Activated CD8-positive, alpha-beta memory T cell treated with anti-CD3 and anti-CD28 coated beads for 48 hours (primary cell): ENCODE measurements at regions not wholly inside any gene's neighbourhood (a gene's known extent, or its start where the extent isn't known, plus 50 kb on each side); places are given as distances from the start of the nearest gene placed in this dataset.

ENCODE experiments used
- DNase-seq, 3 experiments: peaks; one replicate each; pipeline ENCODE4 v3.0.0-alpha.2; 2020; ENCODE audit warnings: low read depth in 2 of 3, low spot score in 2 of 3

GRCh38 chr20:57810511-57811373 is 100.9 kb upstream of the PMEPA1 start:
- DNase-seq, result no peak

DNA sequence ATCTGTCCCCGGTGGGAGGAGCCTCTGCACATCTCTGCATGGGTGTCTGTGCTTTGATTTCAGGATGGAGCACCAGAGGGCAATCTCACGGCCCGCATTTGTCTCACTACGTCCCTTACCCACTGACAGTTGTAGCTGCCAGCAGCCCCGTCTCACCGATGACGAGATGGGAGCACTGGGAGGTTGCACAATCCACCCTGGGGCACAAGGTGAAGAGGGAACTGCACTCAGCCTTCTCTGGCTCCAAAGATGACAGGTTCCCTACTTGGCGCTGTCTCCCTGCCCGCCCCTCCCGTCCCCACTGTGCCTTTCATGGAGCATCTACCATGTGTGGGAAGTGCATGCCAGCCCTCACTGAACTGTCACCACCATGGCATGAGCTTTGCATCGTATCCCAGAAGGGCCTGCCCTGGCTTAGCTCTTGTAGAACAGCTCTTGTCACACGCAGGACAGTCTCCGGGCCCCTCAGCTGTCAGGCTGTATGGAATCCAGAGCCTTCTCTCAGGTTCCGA is 99.9 kb upstream of the PMEPA1 start:
- DNase-seq, result no peak

- no peak for DNase-seq
Measured at GRCh38 chr20:57809149-57809548, 99.3 kb upstream of the PMEPA1 start.

DNA sequence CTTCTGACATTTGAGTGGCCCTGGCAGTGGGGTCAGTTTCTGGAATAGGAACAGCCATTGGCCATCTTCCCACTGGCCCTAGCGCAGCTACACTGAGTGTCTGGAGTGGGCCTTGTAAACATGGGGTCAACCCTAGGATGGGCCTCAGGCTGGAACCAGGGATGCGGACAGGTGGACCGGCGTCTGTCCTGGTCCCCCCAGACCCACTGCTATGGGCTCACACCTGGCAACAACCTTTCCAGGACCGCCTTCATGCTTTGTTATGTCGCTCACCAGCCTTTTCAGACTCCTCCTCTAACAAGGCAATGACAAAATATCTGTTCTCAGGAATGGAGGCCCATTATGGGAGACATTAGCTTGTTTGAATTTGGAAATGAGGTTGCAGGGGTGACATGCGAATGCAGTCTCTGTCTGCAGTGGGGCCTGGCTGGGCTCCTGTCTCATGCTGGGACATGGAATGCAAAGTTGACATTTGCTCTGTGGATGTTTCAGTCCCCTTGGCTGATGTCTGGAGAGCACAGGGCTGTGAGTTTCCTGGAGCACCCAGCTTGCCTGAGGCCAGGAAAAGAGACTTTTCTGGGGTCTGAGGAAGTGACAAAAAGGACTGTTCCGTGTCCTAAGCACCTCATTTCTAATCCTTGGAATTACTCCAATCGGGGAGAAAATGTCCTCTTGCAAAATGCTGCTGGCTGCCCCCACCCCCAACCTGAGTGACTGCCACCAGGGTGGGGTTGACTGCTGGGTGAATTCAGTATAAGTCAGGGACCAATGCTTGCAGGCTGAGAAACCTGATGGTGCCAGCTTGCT is 98.7 kb upstream of the PMEPA1 start:
- no peak for DNase-seq

DNA sequence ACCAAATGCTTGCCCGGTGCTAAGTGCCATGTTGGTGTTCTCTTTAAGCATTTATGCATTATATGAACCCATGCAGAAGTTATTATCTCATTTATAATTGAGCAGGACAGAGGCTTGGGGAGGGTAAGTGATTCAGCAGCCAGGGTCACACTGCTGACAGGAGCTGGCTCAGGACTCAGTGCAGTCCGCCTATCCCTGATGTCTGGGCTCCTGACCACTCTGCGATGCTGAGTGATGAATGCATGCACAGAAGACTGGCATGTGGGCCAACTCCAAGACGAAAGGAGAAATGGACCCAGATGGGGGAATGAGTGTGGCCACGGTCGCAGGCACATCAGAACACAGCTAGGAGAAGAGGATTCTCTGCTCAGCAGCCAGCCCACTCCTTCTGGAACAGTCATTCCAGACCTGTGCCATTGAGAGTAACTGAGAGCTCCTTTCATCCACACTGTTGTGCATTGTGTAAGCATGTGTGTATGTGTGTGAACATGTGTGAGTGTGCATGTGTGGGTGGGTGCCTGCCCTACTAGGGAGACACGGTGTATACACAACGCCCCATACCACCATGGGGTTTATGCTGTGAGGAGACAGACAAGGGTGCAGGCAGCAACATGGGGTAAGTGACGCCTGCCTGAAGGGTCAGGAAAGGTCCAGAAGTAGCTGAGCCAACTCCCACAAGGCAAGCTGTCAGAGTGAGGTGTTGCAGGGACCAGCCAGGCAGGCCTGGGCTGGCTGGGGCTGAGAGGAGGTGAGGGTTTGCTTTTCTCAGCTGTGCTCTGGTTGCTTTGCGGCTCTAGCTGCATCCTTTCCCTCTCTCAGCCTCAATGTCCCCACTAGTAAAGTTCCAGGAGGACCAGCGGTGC is 97.8 kb upstream of the PMEPA1 start:
- no peak for DNase-seq

DNA sequence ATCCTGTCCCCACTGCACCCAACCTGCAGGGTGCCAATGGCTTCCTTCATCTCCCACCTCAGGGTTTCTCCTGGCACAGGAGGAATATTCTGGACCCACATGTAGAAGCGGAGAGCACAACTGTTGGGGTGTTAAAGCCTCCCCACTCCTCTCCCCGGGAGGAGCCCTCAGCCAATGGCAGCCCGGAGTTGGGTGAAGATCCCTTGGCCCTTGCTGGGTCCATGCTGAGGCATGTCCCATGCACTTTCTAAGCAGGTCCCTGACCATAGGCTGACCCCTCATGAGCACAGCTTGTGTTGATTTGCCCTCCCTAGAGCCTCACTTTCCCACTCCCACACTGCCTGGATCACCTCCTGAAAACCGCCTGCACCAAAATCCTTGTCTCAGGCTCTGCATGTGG is 97.2 kb upstream of the PMEPA1 start:
- DNase-seq, result no peak

DNA sequence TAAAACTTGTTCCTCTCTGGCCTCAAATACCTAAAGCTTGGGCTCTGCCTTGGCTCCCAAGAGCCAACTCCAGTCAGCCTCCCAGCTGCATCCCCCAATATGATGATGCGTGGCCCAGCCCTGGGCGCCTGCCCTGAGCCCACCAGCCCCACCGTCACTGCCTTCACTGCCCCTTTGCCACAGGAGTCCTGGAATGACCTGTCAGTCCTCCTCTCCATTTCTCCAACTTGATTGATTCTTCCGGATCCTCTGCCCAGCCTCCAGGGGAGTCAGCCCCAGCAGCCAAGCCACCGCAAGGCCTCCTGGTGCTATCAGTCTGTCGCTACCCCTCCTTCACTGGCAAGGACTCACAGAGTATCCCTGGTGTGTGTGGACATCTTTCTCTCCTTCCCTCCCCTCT is 96.7 kb upstream of the PMEPA1 start:
- no peak for DNase-seq

DNA sequence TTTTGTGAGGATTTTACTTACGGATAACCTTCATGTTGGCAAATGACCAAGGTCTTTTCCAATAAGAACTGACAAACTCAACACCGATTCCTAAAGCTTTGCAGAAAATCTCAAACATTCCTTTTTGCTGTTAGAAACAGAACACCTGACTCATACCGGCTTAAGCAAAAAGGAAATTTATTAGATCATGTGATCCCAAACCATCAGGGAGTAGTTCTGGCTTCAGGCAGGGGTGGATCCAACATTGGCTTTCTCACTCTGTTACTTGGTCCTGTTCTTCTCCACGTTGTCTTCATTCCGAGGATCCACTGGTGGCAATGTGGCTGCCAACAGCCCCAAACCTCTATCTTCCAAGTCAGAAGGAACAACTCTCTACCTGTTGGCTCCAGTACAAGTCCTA is 95.9 kb upstream of the PMEPA1 start:
- DNase-seq, result no peak

GRCh38 chr20:57804470-57805250 is 94.8 kb upstream of the PMEPA1 start:
- no peak for DNase-seq

DNA sequence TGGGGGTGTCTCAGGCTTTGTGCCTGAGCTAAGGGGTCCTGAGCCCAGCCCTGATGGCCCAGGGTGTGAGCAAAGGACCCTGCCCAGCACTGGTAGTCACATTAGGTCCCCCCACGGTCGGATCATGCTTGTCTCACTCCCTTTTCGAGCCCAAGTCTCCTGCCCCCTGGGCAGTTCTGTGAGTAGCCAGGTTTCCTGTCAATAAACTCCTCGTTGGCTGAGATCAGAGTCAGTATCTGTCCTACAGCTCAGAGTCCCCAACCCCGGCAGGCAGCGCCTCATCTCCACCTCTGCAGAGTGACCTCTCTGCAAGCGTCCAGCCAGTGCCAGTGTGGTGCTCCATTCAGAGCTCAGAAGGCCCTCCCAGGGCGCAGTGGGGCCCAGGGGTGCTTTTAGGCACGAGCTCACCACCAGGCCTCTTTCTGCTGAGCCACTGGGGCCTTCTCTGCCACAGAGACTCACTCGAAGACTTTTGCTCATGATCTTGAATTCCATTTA is 93.7 kb upstream of the PMEPA1 start:
- no peak for DNase-seq

- no peak for DNase-seq
Measured at GRCh38 chr20:57802765-57803507, 93.1 kb upstream of the PMEPA1 start.

- DNase-seq, result no peak
Measured at GRCh38 chr20:57801581-57801980, 91.8 kb upstream of the PMEPA1 start.

DNA sequence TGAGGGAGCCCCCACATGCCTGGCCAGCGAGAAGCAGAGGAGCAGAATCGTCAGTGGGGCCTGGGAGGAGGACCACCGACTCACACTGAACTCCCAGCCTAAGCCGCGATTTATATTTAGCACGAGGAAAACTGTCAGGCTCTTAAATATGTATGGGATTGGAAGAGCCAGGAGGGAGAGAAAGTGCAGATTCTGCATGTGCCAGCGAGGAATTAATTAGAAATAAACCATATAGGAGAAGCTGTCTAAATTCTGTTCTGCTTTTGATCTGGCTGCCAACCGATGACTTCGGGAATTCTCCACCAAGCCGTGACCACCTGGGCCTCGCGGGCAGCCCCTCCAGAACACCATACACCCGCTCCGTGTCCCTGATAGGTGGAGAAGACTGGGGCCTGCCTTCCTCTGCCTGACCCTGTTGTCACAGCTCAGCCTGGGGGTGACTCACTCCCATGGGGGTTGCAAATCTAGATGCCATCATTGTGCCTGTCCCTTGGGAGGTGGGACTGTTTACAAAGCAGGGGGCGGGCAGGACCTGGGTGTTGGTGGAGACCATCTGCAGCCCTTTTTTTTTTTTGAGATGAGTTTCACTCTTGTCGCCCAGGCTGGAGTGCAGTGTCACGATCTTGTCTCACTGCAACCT is 91.1 kb upstream of the PMEPA1 start:
- DNase-seq, result no peak

GRCh38 chr20:57797401-57797800 is 87.6 kb upstream of the PMEPA1 start:
- no peak for DNase-seq

DNA sequence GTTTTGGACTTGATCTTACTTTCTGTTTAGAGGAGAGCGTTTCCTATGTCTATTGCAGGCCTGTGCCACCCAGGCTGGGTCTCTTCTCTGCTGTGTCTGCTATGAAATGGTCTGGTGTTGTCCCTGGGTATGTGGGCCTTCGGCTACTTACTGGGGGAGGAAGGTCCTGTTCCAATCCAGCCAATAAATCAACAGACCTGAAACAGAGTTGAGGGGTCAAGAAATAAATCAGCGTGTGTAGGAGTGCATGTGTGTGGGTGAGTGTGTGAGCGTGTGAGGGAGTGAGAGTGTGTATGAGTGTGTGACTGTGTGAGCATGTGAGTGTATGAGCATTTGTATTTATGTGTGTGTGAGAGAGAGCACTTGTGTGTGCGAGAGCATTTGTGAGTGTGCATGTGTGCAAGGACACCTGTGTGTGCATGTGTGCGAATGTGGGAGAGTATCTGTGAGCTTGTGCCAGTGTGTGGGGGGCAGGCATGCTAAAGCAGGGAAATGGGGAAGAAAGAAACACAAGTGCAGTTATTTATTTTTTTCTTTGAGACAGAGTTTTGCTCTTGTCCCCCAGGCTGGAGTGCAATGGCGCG is 86.3 kb upstream of the PMEPA1 start:
- DNase-seq, result no peak

- no peak for DNase-seq
Measured at GRCh38 chr20:57795342-57795697, 85.5 kb upstream of the PMEPA1 start.

GRCh38 chr20:57794600-57795341 is 85.0 kb upstream of the PMEPA1 start:
- no peak for DNase-seq

- no peak for DNase-seq
Measured at GRCh38 chr20:57794036-57794435, 84.2 kb upstream of the PMEPA1 start.
